ENCODE measurements at regions not wholly inside any gene's neighbourhood (a gene's known extent, or its start where the extent isn't known, plus 50 kb on each side); places are given as distances from the start of the nearest gene placed in this dataset.
"Not testable (repeated sequence)": the region's sequence is repeated elsewhere in the genome, so short reads cannot be mapped to it uniquely, and the experiment has no call there.

GRCh38 chr13:70511861-70512417 is 403.7 kb upstream of the KLHL1 start:
- not testable (repeated sequence) for DNase-seq (ENCODE audit: low read depth)

- no peak for DNase-seq (ENCODE audit: low read depth)
Measured at GRCh38 chr13:70505809-70506208, 397.6 kb upstream of the KLHL1 start.

DNA sequence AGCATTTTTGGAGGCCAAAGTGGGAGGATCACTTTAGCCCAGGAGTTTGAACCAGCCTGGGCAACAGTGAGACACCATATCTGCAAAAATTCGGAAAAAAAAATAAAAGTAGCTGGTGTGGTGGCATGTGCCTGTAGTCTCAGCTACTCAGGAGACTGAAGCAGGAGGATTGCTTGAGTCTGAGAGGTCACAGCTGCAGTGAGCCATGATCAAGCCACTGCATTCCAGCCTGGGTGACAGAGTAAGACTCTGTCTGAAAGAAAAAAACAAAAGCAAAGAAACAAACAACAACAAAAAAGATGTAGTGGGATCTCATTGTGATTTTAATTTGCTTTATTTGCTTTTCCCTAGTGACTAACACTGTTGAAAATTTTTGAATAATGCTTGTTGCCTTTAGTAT is 394.7 kb upstream of the KLHL1 start:
- no peak for DNase-seq (ENCODE audit: low read depth)

DNA sequence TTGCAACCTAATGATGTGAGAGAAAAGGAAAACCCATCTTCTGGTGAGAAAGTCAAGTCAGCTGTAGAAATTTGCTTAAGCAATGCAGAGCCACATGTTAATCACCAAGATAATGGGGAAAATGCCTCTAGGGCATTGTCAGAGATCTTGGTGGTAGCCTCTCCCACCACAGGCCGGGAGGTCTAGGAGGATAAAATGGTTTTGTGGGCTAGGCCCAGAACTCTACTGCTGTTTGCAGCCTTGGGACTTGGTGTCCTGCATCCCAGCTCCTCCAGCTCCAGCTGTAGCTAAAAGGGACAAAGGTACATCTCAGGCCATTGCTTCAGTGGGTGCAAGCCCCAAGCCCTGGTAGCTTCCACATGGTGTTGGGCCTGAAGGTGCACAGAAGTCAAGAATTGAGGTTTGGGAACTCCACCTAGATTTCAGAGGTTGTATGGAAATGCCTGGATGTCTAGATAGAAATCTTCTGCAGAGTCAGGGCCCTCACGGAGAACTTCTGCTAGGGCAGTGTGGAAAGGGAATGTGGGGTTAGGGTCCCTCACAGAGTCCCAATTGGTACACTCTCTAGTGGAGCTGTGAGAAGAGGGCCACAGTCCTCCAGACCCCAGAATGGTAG is 382.2 kb upstream of the KLHL1 start:
- no peak for DNase-seq (ENCODE audit: low read depth)

- no peak for DNase-seq (ENCODE audit: low read depth)
Measured at GRCh38 chr13:70484931-70485330, 376.7 kb upstream of the KLHL1 start.

DNA sequence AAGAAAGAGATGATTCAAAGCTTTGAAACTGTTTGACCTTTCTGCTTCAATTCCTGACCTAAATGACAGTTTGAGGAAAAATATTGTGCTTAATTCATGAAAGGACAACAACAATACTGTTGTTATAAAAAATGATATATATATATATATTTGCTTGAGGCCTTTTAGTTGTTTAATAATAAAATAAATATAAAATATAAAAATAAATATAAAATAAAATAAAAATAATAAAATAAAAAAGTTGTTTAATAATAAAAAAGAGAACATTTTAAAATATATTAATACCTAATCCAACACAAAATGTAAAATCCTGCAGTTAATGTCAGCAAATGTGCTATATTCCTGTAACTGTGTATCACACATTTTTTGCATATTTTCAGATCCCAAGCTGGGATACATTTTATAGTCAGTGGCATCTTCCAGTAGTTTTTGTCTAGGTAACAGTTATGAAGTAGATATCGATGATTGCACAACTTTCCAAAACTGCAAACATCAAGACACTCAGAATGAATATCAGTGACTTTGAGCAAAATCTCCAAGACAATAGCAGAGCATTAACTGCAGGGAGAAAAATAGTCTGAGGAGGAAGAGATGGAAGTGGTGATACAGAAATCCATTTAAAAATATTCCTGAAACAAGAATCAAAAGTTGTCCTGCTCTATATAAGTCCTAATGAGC is 375.5 kb upstream of the KLHL1 start:
- DNase-seq (ENCODE audit: low read depth): no peak

DNA sequence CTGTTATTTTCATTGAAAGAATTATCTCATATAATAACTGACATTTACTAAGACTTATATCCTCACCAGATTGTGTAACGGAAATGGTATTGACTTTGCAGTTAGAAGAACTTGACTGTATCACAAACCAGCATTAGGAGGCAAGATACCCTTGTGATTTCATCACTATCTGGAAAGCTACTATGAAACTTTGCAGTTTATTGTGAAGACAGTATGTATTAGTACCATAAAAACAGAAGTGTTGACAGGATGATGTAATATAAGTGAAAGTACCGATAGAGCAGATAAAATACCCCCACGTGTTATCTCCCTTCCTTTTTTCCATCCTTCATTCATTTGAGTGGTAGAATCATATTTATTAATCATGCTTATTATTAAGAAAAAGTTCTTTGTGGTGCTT is 365.7 kb upstream of the KLHL1 start:
- DNase-seq (ENCODE audit: low read depth): no peak

DNA sequence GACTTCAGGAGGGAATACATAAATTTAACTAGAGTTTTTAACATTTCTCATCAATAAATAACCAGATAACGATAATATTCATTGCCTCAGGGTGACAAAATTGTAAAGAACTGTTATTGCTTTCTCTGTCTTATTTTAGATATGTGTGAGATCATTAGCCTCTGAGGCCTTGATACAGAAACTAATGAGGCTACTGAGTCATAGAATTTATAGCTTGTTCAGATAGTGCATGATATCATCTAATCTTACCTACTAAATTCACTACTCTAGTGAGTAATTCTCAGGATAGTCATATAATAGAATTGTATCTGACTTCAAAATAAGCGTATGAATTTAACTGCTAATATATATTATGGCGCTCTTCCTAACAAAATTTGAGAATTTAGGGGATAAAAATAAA is 360.8 kb upstream of the KLHL1 start:
- no peak for DNase-seq (ENCODE audit: low read depth)

DNA sequence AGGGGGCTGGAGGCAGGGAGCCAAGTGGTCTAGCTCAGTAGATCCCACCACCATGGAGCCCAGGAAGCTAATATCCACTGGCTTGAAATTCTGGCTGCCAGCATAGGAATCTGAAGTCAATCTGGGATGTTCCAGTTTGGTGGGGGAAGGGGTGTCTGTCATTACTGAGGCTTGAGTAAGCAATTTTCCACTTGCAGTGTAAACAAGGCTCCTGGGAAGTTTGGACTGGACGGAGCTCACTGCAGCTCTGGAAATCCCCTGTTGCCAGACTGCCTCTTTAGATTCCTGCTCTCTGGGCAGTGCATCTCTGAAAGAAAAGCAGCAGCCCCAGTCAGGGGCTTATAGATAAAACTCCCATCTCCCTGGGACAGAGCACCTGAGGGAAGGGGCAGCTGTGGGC is 349.2 kb upstream of the KLHL1 start:
- DNase-seq (ENCODE audit: low read depth): no peak

DNA sequence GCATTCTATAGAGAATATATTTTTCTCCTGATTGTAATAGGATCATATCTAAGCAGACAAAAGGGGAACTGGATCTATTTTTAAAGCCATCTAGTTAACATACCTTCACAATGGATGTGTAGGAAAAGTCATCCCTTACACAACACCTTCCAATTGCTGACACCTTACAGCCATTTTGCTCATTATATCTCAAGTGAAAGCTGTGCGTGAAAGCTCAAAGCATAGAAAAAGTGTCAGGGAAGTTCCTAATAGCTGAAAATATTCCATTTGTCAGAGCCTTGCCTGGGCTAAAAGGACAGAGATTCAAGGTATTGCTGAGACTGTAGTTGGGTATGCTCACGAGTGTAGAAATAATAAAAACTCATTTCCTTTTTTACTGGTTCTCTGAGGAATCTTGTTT is 340.6 kb upstream of the KLHL1 start:
- DNase-seq (ENCODE audit: low read depth): no peak

- DNase-seq (ENCODE audit: low read depth): no peak
Measured at GRCh38 chr13:70432276-70432805, 324.1 kb upstream of the KLHL1 start.

DNA sequence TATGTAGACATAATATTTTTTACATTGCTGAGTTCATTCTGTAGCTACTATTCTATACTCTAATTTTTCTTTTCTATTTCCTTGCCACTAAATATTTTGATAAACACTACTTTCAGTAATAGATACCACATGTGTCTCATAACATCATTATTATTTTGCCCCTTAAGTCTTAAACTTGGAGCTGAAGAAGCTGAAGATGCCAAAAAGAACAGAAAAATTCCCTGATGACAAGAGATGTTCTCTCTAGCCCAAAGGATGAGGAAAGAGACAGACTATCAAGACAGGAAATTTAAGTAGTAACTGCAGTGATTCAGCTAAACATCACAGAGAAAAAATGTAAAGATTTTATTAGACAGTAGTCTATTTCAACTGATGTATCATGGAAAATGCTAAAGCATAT is 322.0 kb upstream of the KLHL1 start:
- DNase-seq (ENCODE audit: low read depth): no peak

DNA sequence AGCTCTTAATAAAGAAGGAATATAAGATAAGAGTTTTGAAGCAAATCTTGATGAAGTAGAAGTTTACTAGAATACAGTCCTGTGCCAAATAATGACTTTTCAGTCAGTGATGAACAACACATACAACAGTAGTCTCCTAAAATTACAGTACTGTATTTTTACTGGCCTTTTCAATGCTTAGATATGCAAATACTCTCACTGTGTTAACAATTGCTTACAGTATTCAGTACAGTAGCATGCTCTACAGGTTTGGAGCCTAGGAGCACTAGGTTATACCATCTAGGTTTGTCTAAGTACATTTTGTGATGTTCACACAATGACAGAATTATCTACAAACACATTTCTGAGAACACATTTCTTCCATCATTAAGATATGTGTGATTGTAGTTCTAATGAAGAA is 316.7 kb upstream of the KLHL1 start:
- DNase-seq (ENCODE audit: low read depth): no peak

DNA sequence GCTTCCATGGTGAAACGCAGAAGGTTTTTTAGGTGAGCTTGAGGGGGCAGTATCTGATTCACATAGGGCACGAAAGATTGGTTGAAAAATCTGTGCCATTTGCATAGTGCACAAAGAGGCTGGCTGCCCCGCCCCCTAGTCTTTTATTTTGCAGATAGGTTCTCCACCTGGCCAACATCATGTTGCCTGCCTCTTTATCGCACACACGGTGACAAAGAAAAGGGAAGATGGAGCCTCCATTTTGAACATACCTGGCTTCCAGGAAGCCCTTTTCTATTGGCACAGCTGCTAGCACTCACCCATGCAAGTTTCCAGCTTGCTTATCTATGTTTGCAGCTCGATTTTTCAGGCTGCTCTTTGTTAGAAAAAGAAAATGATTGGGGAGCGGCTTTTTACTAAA is 316.2 kb upstream of the KLHL1 start:
- DNase-seq (ENCODE audit: low read depth): no peak

DNA sequence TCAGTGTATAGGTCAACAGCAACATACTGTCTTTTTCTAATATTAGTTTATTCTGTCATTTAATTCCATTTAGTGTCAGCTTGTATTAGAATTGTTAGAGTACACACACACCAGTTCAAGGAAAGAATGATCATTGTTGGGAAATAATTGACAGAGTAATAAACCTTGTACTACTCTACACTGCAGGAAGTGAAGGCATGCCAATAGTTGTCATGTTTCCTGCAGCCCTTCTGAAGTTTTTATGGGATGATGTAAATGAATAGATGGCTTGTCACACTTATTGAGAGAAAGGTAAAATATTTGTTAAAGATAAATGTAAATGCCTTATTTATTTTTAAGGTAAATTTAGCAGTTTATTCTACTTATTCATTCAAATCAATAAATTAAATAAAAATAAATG is 306.9 kb upstream of the KLHL1 start:
- DNase-seq (ENCODE audit: low read depth): no peak

GRCh38 chr13:70408865-70409264 is 300.6 kb upstream of the KLHL1 start:
- DNase-seq (ENCODE audit: low read depth): no peak

DNA sequence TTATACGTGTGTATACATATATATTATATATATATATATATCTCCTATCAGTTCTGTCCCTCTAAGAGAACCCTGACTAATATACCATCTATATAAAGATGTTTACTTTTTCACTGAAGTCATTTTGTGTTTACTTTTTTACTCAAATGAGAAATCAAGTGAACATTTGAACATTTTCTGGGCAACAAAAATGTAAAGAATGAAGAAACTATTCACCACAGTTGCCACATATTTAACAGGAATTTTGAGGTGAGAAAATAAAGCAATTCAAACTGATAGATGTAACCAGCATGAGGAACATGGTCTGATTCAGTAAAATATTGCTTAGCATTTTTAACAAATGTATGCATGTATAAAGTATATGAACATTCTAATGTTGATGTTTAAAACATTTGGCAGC is 299.2 kb upstream of the KLHL1 start:
- no peak for DNase-seq (ENCODE audit: low read depth)

- DNase-seq (ENCODE audit: low read depth): no peak
Measured at GRCh38 chr13:70405266-70405665, 297.0 kb upstream of the KLHL1 start.

DNA sequence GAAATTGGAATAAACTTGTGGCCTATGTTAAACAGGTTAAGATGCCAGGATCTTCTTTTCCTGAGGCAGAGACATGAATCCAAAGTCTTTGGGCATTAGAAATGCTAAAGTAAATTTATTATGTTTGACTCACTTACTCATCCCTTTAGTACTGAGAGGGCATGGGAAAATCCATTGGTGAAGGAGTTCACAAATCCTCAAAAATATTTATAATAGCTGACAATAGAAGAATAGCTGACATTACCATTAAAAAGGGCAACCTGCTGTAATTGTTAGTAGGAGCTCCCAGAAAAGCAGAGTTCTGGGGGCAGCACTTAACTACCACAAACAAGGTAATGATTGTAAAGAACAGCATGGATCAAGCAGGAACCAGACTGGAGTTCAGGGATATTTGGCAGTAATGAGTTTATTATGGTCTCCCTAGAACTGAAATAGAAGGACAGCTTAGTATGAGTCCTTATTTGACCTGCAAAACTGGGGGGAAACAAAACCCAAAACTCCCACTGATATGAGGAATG is 285.8 kb upstream of the KLHL1 start:
- no peak for DNase-seq (ENCODE audit: low read depth)

DNA sequence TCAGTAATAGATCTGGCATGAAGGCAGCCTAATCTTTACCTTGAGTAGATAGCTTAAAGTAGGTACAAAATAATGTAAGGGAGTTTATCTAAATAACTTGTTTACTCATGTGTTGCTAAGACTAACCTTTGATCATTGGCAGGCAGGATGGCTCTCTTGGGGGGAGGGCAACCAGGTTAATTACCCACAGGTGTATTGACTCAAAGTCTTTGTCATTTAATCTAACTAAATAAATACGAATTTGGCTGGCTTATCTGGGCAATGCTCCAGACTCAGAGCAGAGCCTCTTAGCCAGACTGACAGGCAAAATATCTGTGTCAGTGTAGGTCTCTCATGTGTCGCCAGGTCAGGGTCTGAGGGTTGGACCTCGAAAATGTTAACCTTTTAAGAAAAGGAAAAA is 283.4 kb upstream of the KLHL1 start:
- DNase-seq (ENCODE audit: low read depth): no peak

DNA sequence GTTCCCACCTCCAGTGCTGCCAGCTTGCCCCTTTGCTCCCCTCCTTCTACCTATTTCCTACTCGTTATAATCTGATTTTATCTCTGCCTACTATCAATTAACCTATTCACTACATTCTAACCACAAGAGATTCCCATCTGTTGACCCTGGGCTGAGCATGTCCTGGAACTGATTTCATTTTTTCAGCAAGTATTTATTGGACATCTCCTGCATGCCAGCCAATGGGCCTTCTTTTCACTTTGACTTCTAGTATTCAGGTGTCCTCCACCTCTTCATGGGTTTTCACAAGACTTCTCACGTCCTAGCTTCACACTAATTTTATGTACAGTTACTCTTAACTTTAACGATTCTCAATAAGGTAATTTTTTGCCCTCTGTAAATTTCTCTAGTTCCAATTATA is 282.7 kb upstream of the KLHL1 start:
- no peak for DNase-seq (ENCODE audit: low read depth)

GRCh38 chr13:70390064-70390463 is 281.8 kb upstream of the KLHL1 start:
- DNase-seq (ENCODE audit: low read depth): no peak

DNA sequence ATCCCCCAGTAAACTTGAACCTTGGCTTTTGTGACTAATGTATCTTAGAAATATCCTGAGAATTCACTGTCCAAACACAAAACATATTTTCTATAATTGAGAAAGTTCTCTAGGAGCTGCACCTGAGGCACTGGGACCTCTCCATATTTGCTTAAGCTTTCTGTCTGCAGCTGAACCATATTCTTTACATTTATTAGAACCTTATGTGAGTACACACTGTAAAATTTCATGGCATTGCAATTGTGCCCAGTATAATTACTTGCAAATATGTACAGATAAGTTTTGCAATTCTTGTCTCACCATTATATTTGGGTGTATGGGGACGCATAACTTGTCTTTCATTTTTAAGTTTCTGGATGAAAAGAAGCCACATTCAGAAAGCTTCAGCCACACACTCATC is 280.7 kb upstream of the KLHL1 start:
- no peak for DNase-seq (ENCODE audit: low read depth)

DNA sequence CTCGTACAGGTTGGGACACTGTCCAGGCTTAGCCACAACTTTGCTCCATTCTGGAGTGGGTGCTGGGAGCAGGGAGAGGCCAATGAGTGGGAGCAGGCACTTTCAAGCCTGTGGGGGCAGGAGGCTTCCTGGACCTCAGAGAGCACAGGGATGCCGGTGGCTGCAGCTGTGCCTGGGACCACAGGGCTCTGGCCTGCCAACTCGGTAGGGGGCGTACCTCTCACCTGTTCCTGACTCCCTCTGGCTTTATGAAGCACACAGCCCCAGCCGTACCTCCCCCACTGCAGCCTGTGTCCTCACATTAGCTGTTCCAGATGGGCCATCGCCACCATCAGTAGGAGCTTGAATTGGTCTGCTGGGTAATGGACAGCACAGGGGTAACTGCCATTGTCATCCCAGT is 278.7 kb upstream of the KLHL1 start:
- DNase-seq (ENCODE audit: low read depth): no peak
